ENCODE measurements at regions not wholly inside any gene's neighbourhood (a gene's known extent, or its start where the extent isn't known, plus 50 kb on each side); places are given as distances from the start of the nearest gene placed in this dataset.

GRCh38 chr3:110265302-110265701 lies 806.3 kb upstream of the NECTIN3 start:
- Histone ChIP-seq H3K36me3 (ENCODE audit: control insufficient read depth in 3 of 3, insufficient read depth in 2 of 3, low read depth in 1 of 3, low read length in 3 of 3) (no peaks in the 10 kb centered on the region), H3K4me3 (ENCODE audit: low read depth in 1 of 3, low read length in 3 of 3) (no peak overlapping the region), H3K4me1 (ENCODE audit: control insufficient read depth in 3 of 3, insufficient read depth in 2 of 3, low read depth in 1 of 3, low read length in 2 of 3) (peaks cover 0 to 5% (median 0%) of the 10 kb centered on the region in 3 donors), H3K27me3 (ENCODE audit: control insufficient read depth in 3 of 3, insufficient read depth in 3 of 3, low read length in 3 of 3) (peaks cover 0 to 1% (median 0%) of the 10 kb centered on the region in 3 donors), H3K9me3 (ENCODE audit: control insufficient read depth in 2 of 2, insufficient read depth in 1 of 2, low read depth in 1 of 2, low read length in 1 of 2) (no peaks in the 10 kb centered on the region), H3K27ac (ENCODE audit: low read depth in 1 of 3, low read length in 2 of 3) (no peak overlapping the region)
- FAIRE-seq, result no peak
- no peak for DNase-seq
- 59 to 93% (median 89%) methylated on average over 1 of the region's 1 CpG for WGBS, 3 donors

GRCh38 chr3:110267304-110267845 lies 804.2 kb upstream of the NECTIN3 start:
- WGBS, 3 donors, result 84 to 97% (median 93%) methylated on average over 4 of the region's 4 CpGs
- Histone ChIP-seq H3K9me3 (ENCODE audit: control insufficient read depth in 2 of 2, insufficient read depth in 1 of 2, low read depth in 1 of 2, low read length in 1 of 2) (no peaks in the 10 kb centered on the region), H3K27ac (ENCODE audit: low read depth in 1 of 3, low read length in 2 of 3) (no peak overlapping the region), H3K4me1 (ENCODE audit: control insufficient read depth in 3 of 3, insufficient read depth in 2 of 3, low read depth in 1 of 3, low read length in 2 of 3) (peaks cover 0 to 5% (median 0%) of the 10 kb centered on the region in 3 donors), H3K4me3 (ENCODE audit: low read depth in 1 of 3, low read length in 3 of 3) (no peak overlapping the region), H3K36me3 (ENCODE audit: control insufficient read depth in 3 of 3, insufficient read depth in 2 of 3, low read depth in 1 of 3, low read length in 3 of 3) (no peaks in the 10 kb centered on the region), H3K27me3 (ENCODE audit: control insufficient read depth in 3 of 3, insufficient read depth in 3 of 3, low read length in 3 of 3) (no peaks in the 10 kb centered on the region)
- no peak for FAIRE-seq
- no peak for DNase-seq

GRCh38 chr3:110272525-110272924 lies 799.1 kb upstream of the NECTIN3 start:
- H3K9me3 ChIP-seq (ENCODE audit: control insufficient read depth in 2 of 2, insufficient read depth in 1 of 2, low read depth in 1 of 2, low read length in 1 of 2), result no peaks in the 10 kb centered on the region
- H3K4me3 ChIP-seq (ENCODE audit: low read depth in 1 of 3, low read length in 3 of 3), result no peak overlapping the region
- no peak overlapping the region for H3K27ac ChIP-seq (ENCODE audit: low read depth in 1 of 3, low read length in 2 of 3)
- FAIRE-seq, result no peak
- 65 to 81% (median 76%) methylated on average over 6 of the region's 6 CpGs for WGBS, 3 donors
- H3K36me3 ChIP-seq (ENCODE audit: control insufficient read depth in 3 of 3, insufficient read depth in 2 of 3, low read depth in 1 of 3, low read length in 3 of 3), result no peaks in the 10 kb centered on the region
- no peaks in the 10 kb centered on the region for H3K27me3 ChIP-seq (ENCODE audit: control insufficient read depth in 3 of 3, insufficient read depth in 3 of 3, low read length in 3 of 3)
- H3K4me1 ChIP-seq (ENCODE audit: control insufficient read depth in 3 of 3, insufficient read depth in 2 of 3, low read depth in 1 of 3, low read length in 2 of 3), result no peaks in the 10 kb centered on the region
- DNase-seq, result no peak

- no peaks in the 10 kb centered on the region for H3K27me3 ChIP-seq (ENCODE audit: control insufficient read depth in 3 of 3, insufficient read depth in 3 of 3, low read length in 3 of 3)
- DNase-seq, result no peak
- 87 to 94% (median 93%) methylated on average over 1 of the region's 1 CpG for WGBS, 3 donors
- H3K4me3 ChIP-seq (ENCODE audit: low read depth in 1 of 3, low read length in 3 of 3), result no peak overlapping the region
- H3K27ac ChIP-seq (ENCODE audit: low read depth in 1 of 3, low read length in 2 of 3), result no peak overlapping the region
- H3K4me1 ChIP-seq (ENCODE audit: control insufficient read depth in 3 of 3, insufficient read depth in 2 of 3, low read depth in 1 of 3, low read length in 2 of 3), result no peaks in the 10 kb centered on the region
- H3K9me3 ChIP-seq (ENCODE audit: control insufficient read depth in 2 of 2, insufficient read depth in 1 of 2, low read depth in 1 of 2, low read length in 1 of 2), result peaks cover 0 to 11% of the 10 kb centered on the region in 2 donors
- peak; percentile 98 for FAIRE-seq
- H3K36me3 ChIP-seq (ENCODE audit: control insufficient read depth in 3 of 3, insufficient read depth in 2 of 3, low read depth in 1 of 3, low read length in 3 of 3), result no peaks in the 10 kb centered on the region
Observed at GRCh38 chr3:110291886-110292501, 779.6 kb upstream of the NECTIN3 start.

GRCh38 chr3:110293660-110294059 lies 778.0 kb upstream of the NECTIN3 start:
- FAIRE-seq (no peak), DNase-seq (no peak)

GRCh38 chr3:110296885-110297284 lies 774.7 kb upstream of the NECTIN3 start:
- Histone ChIP-seq H3K4me3 (ENCODE audit: low read depth in 1 of 3, low read length in 3 of 3) (no peak overlapping the region), H3K27ac (ENCODE audit: low read depth in 1 of 3, low read length in 2 of 3) (no peak overlapping the region), H3K27me3 (ENCODE audit: control insufficient read depth in 3 of 3, insufficient read depth in 3 of 3, low read length in 3 of 3) (no peaks in the 10 kb centered on the region), H3K36me3 (ENCODE audit: control insufficient read depth in 3 of 3, insufficient read depth in 2 of 3, low read depth in 1 of 3, low read length in 3 of 3) (no peaks in the 10 kb centered on the region), H3K4me1 (ENCODE audit: control insufficient read depth in 3 of 3, insufficient read depth in 2 of 3, low read depth in 1 of 3, low read length in 2 of 3) (no peaks in the 10 kb centered on the region), H3K9me3 (ENCODE audit: control insufficient read depth in 2 of 2, insufficient read depth in 1 of 2, low read depth in 1 of 2, low read length in 1 of 2) (peaks cover 0 to 11% of the 10 kb centered on the region in 2 donors)
- no peak for DNase-seq
- WGBS, 3 donors, result 92 to 100% (median 95%) methylated on average over 1 of the region's 1 CpG
- no peak for FAIRE-seq

More at GRCh38 chr3:110293660-110294059, 778.0 kb upstream of the NECTIN3 start:
- no peaks in the 10 kb centered on the region for H3K27me3 ChIP-seq (ENCODE audit: control insufficient read depth in 3 of 3, insufficient read depth in 3 of 3, low read length in 3 of 3)
- no peak overlapping the region for H3K27ac ChIP-seq (ENCODE audit: low read depth in 1 of 3, low read length in 2 of 3)
- H3K4me1 ChIP-seq (ENCODE audit: control insufficient read depth in 3 of 3, insufficient read depth in 2 of 3, low read depth in 1 of 3, low read length in 2 of 3), result no peaks in the 10 kb centered on the region
- peaks cover 0 to 11% of the 10 kb centered on the region in 2 donors for H3K9me3 ChIP-seq (ENCODE audit: control insufficient read depth in 2 of 2, insufficient read depth in 1 of 2, low read depth in 1 of 2, low read length in 1 of 2)
- no peak overlapping the region for H3K4me3 ChIP-seq (ENCODE audit: low read depth in 1 of 3, low read length in 3 of 3)
- H3K36me3 ChIP-seq (ENCODE audit: control insufficient read depth in 3 of 3, insufficient read depth in 2 of 3, low read depth in 1 of 3, low read length in 3 of 3), result no peaks in the 10 kb centered on the region

GRCh38 chr3:110301781-110302180 lies 769.8 kb upstream of the NECTIN3 start:
- 77 to 88% (median 83%) methylated on average over 3 of the region's 3 CpGs for WGBS, 3 donors
- no peaks in the 10 kb centered on the region for H3K4me1 ChIP-seq (ENCODE audit: control insufficient read depth in 3 of 3, insufficient read depth in 2 of 3, low read depth in 1 of 3, low read length in 2 of 3)
- no peak overlapping the region for H3K27ac ChIP-seq (ENCODE audit: low read depth in 1 of 3, low read length in 2 of 3)
- H3K36me3 ChIP-seq (ENCODE audit: control insufficient read depth in 3 of 3, insufficient read depth in 2 of 3, low read depth in 1 of 3, low read length in 3 of 3), result no peaks in the 10 kb centered on the region
- no peaks in the 10 kb centered on the region for H3K9me3 ChIP-seq (ENCODE audit: control insufficient read depth in 2 of 2, insufficient read depth in 1 of 2, low read depth in 1 of 2, low read length in 1 of 2)
- DNase-seq, result no peak
- no peaks in the 10 kb centered on the region for H3K27me3 ChIP-seq (ENCODE audit: control insufficient read depth in 3 of 3, insufficient read depth in 3 of 3, low read length in 3 of 3)
- no peak overlapping the region for H3K4me3 ChIP-seq (ENCODE audit: low read depth in 1 of 3, low read length in 3 of 3)
- no peak for FAIRE-seq

GRCh38 chr3:110307065-110307809 lies 764.4 kb upstream of the NECTIN3 start:
- Histone ChIP-seq H3K9me3 (ENCODE audit: control insufficient read depth in 2 of 2, insufficient read depth in 1 of 2, low read depth in 1 of 2, low read length in 1 of 2) (no peaks in the 10 kb centered on the region), H3K27me3 (ENCODE audit: control insufficient read depth in 3 of 3, insufficient read depth in 3 of 3, low read length in 3 of 3) (no peaks in the 10 kb centered on the region), H3K4me1 (ENCODE audit: control insufficient read depth in 3 of 3, insufficient read depth in 2 of 3, low read depth in 1 of 3, low read length in 2 of 3) (no peaks in the 10 kb centered on the region), H3K4me3 (ENCODE audit: low read depth in 1 of 3, low read length in 3 of 3) (no peak overlapping the region), H3K27ac (ENCODE audit: low read depth in 1 of 3, low read length in 2 of 3) (no peak overlapping the region), H3K36me3 (ENCODE audit: control insufficient read depth in 3 of 3, insufficient read depth in 2 of 3, low read depth in 1 of 3, low read length in 3 of 3) (no peaks in the 10 kb centered on the region)
- no peak for DNase-seq
- 79 to 80% (median 80%) methylated on average over 2 of the region's 2 CpGs for WGBS, 3 donors
- FAIRE-seq, result no peak

All from small intestine (tissue), 7 donors.